RWPE2 (cell line): ENCODE measurements at regions not wholly inside any gene's neighbourhood (a gene's known extent, or its start where the extent isn't known, plus 50 kb on each side); places are given as distances from the start of the nearest gene placed in this dataset.

Experiments
- ATAC-seq: fragments of 200-7000 bp; cut with Tn5 transposase; 3 replicates; pipeline ENCODE4 v1.9.1; 2021; ENCODE audit warnings: low read depth
- DNase-seq: peaks from one replicate; pipeline ENCODE4 v3.0.0-alpha.2; 2020; ENCODE audit warnings: low spot score
- H3K27ac ChIP-seq: fragments of 450-650 bp; 2 replicates; pipeline ENCODE4 v1.5.1; 2017; ENCODE audit warnings: mild to moderate bottlenecking; ENCODE audit not compliant: poor library complexity, severe bottlenecking
- H3K27me3 ChIP-seq: fragments of 250-450 bp; sonication (Bioruptor Pico); 2 replicates; pipeline ENCODE4 v1.5.1; 2021; ENCODE audit warnings: mild to moderate bottlenecking, moderate library complexity; ENCODE audit not compliant: insufficient read depth, poor library complexity, severe bottlenecking
- H3K36me3 ChIP-seq: fragments of 250-450 bp; sonication (Bioruptor Pico); 2 replicates; pipeline ENCODE4 v1.5.1; 2020; ENCODE audit warnings: low read depth, mild to moderate bottlenecking, moderate library complexity
- H3K4me1 ChIP-seq: fragments of 250-450 bp; sonication (Bioruptor Pico); 2 replicates; pipeline ENCODE4 v1.5.1; 2021; ENCODE audit warnings: mild to moderate bottlenecking, moderate library complexity; ENCODE audit not compliant: insufficient read depth, poor library complexity, severe bottlenecking
- H3K4me3 ChIP-seq: fragments of 250-450 bp; sonication (Bioruptor Pico); 2 replicates; pipeline ENCODE4 v1.5.1; 2021; ENCODE audit warnings: mild to moderate bottlenecking, moderate library complexity; ENCODE audit not compliant: severe bottlenecking
- H3K9me3 ChIP-seq: fragments of 250-450 bp; sonication (Bioruptor Pico); 2 replicates; pipeline ENCODE4 v1.5.1; 2021; ENCODE audit warnings: mild to moderate bottlenecking, moderate library complexity; ENCODE audit not compliant: severe bottlenecking
- TF ChIP-seq, protein P1 (sequence below): fragments of 450-650 bp; IDR thresholded peaks from one replicate; pipeline ENCODE4 v1.5.1; 2017; ENCODE audit warnings: mild to moderate bottlenecking, moderate library complexity; ENCODE audit not compliant: poor library complexity, severe bottlenecking

- DNase-seq (no peak), ATAC-seq (no peak)
- Histone ChIP-seq H3K27ac (peak overlapping the region; percentile 15), H3K9me3 (no peaks in the 10 kb centered on the region), H3K4me1 (peaks cover 32% of the 10 kb centered on the region), H3K4me3 (no peak overlapping the region), H3K36me3 (no peaks in the 10 kb centered on the region), H3K27me3 (no peaks in the 10 kb centered on the region)
- TF ChIP-seq, protein P1, sequence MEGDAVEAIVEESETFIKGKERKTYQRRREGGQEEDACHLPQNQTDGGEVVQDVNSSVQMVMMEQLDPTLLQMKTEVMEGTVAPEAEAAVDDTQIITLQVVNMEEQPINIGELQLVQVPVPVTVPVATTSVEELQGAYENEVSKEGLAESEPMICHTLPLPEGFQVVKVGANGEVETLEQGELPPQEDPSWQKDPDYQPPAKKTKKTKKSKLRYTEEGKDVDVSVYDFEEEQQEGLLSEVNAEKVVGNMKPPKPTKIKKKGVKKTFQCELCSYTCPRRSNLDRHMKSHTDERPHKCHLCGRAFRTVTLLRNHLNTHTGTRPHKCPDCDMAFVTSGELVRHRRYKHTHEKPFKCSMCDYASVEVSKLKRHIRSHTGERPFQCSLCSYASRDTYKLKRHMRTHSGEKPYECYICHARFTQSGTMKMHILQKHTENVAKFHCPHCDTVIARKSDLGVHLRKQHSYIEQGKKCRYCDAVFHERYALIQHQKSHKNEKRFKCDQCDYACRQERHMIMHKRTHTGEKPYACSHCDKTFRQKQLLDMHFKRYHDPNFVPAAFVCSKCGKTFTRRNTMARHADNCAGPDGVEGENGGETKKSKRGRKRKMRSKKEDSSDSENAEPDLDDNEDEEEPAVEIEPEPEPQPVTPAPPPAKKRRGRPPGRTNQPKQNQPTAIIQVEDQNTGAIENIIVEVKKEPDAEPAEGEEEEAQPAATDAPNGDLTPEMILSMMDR: no peak
Observed at GRCh38 chr7:22662556-22663356, 64.2 kb upstream of the IL6 start.

DNA sequence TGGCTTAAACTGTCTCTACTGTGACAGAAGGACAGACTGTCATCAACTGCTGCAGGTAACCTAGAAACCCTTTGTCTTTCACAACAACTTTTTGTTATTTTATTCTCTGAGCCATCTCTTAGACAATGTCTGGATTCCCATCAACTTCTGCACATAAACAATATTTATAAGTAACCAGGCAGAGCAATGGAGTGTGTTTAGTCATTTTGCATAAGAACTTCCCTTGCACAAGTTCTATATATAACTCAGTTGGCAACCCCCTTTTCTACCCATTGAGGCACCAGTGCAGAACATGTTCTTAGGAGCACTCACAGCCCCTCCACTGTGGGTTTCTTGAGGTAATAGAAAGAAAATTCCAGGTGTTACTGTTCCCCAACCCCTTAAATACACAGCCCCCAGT lies 65.0 kb upstream of the IL6 start:
- Histone ChIP-seq H3K27me3 (no peaks in the 10 kb centered on the region), H3K27ac (no peak overlapping the region), H3K4me3 (no peak overlapping the region), H3K36me3 (no peaks in the 10 kb centered on the region), H3K9me3 (no peaks in the 10 kb centered on the region), H3K4me1 (peaks cover 25% of the 10 kb centered on the region)
- DNase-seq: no peak
- ATAC-seq: no peak
- TF ChIP-seq, protein P1: no peak

- peaks cover 13% of the 10 kb centered on the region for H3K4me1 ChIP-seq
- TF ChIP-seq, protein P1: no peak
- no peak for DNase-seq
- H3K27ac ChIP-seq: no peak overlapping the region
- H3K36me3 ChIP-seq: no peaks in the 10 kb centered on the region
- ATAC-seq: no peak
- H3K9me3 ChIP-seq: no peaks in the 10 kb centered on the region
- H3K27me3 ChIP-seq: no peaks in the 10 kb centered on the region
- no peak overlapping the region for H3K4me3 ChIP-seq
Observed at GRCh38 chr7:22660732-22661131, 66.3 kb upstream of the IL6 start.

DNA sequence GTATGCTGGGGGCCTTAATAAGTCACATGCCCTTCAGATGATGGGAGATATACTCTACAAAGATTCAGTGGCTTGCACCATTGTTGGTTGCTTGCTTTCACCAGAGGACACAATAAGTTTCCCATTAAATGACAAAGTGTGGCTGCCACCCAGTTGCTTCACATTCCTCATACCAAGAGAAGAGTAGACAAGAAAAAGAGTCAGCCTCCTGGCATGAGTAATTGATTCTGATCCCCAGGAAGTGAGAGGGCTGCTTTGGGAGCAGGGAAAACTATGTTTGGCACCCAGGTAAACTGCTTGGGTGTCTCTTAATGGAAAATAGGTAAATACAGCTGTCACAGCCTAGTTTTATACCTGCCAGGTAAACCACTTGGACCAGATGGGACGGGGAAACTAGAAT lies 66.7 kb upstream of the IL6 start:
- Histone ChIP-seq H3K27me3 (no peaks in the 10 kb centered on the region), H3K4me1 (peaks cover 13% of the 10 kb centered on the region), H3K36me3 (no peaks in the 10 kb centered on the region), H3K4me3 (no peak overlapping the region), H3K27ac (no peak overlapping the region), H3K9me3 (no peaks in the 10 kb centered on the region)
- TF ChIP-seq, protein P1: no peak
- no peak for DNase-seq
- ATAC-seq: no peak

- Histone ChIP-seq H3K36me3 (no peaks in the 10 kb centered on the region), H3K4me1 (peaks cover 13% of the 10 kb centered on the region), H3K9me3 (no peaks in the 10 kb centered on the region), H3K27me3 (no peaks in the 10 kb centered on the region), H3K4me3 (no peak overlapping the region), H3K27ac (no peak overlapping the region)
- no peak for DNase-seq
- ATAC-seq: no peak
- TF ChIP-seq, protein P1: no peak
Observed at GRCh38 chr7:22659741-22660140, 67.3 kb upstream of the IL6 start.
